ENCODE measurements at regions not wholly inside any gene's neighbourhood (a gene's known extent, or its start where the extent isn't known, plus 50 kb on each side); places are given as distances from the start of the nearest gene placed in this dataset.

GRCh38 chr2:220437938-220438337, 810.5 kb downstream of the SLC4A3 start:
- DNase-seq (ENCODE audit: low spot score): no peak

GRCh38 chr2:220440731-220441130, 813.3 kb downstream of the SLC4A3 start:
- no peak for DNase-seq (ENCODE audit: low spot score)

GRCh38 chr2:220441404-220441803, 814.0 kb downstream of the SLC4A3 start:
- DNase-seq (ENCODE audit: low spot score): no peak

- no peak for DNase-seq (ENCODE audit: low spot score)
Observed at GRCh38 chr2:220442012-220442411, 814.6 kb downstream of the SLC4A3 start.

GRCh38 chr2:220445429-220446105, 818.1 kb downstream of the SLC4A3 start:
- DNase-seq (ENCODE audit: low spot score): no peak

- DNase-seq (ENCODE audit: low spot score): no peak
Observed at GRCh38 chr2:220446106-220446712, 818.8 kb downstream of the SLC4A3 start.

GRCh38 chr2:220450846-220451245, 823.4 kb downstream of the SLC4A3 start:
- DNase-seq (ENCODE audit: low spot score): no peak

- no peak for DNase-seq (ENCODE audit: low spot score)
Observed at GRCh38 chr2:220451438-220451837, 824.0 kb downstream of the SLC4A3 start.

- DNase-seq (ENCODE audit: low spot score): no peak
Observed at GRCh38 chr2:220452561-220452960, 825.1 kb downstream of the SLC4A3 start.

GRCh38 chr2:220455351-220455990, 828.0 kb downstream of the SLC4A3 start:
- DNase-seq (ENCODE audit: low spot score): no peak

GRCh38 chr2:220458051-220458450, 830.6 kb downstream of the SLC4A3 start:
- no peak for DNase-seq (ENCODE audit: low spot score)

- peak; percentile 42 for DNase-seq (ENCODE audit: low spot score)
Observed at GRCh38 chr2:220460257-220460985, 833.0 kb downstream of the SLC4A3 start.

GRCh38 chr2:220463876-220464275, 836.4 kb downstream of the SLC4A3 start:
- no peak for DNase-seq (ENCODE audit: low spot score)

GRCh38 chr2:220465700-220466099, 838.3 kb downstream of the SLC4A3 start:
- no peak for DNase-seq (ENCODE audit: low spot score)

GRCh38 chr2:220466251-220466691, 838.8 kb downstream of the SLC4A3 start:
- DNase-seq (ENCODE audit: low spot score): no peak

GRCh38 chr2:220469201-220469600, 841.8 kb downstream of the SLC4A3 start:
- DNase-seq (ENCODE audit: low spot score): no peak

GRCh38 chr2:220473611-220474010, 846.2 kb downstream of the SLC4A3 start:
- DNase-seq (ENCODE audit: low spot score): no peak

- no peak for DNase-seq (ENCODE audit: low spot score)
Observed at GRCh38 chr2:220476877-220477276, 849.4 kb downstream of the SLC4A3 start.

- no peak for DNase-seq (ENCODE audit: low spot score)
Observed at GRCh38 chr2:220478305-220479058, 851.1 kb downstream of the SLC4A3 start.

- DNase-seq (ENCODE audit: low spot score): no peak
Observed at GRCh38 chr2:220482716-220483115, 855.3 kb downstream of the SLC4A3 start.

GRCh38 chr2:220489121-220489520, 861.7 kb downstream of the SLC4A3 start:
- DNase-seq (ENCODE audit: low spot score): no peak

- DNase-seq (ENCODE audit: low spot score): no peak
Observed at GRCh38 chr2:220491670-220492069, 864.2 kb downstream of the SLC4A3 start.

Data from iPS-NIHi11 (cell line).